H9 (cell line): ENCODE measurements at regions not wholly inside any gene's neighbourhood (a gene's known extent, or its start where the extent isn't known, plus 50 kb on each side); places are given as distances from the start of the nearest gene placed in this dataset.

Source experiments
- DNase-seq: peaks from one replicate; pipeline ENCODE4 v3.0.0-alpha.2; 2017
- H2AFZ ChIP-seq: one replicate; pipeline ENCODE4 v1.6.1; 2013; ENCODE audit warnings: mild to moderate bottlenecking, low read length, control low read depth, moderate library complexity
- H2AK5ac ChIP-seq: 2 replicates; pipeline ENCODE4 v1.6.1; 2013; ENCODE audit warnings: low read length, control low read depth, mixed read lengths; ENCODE audit not compliant: insufficient read length
- H2BK120ac ChIP-seq: one replicate; pipeline ENCODE4 v1.6.1; 2013; ENCODE audit warnings: low read depth, mild to moderate bottlenecking, low read length, control low read depth, inconsistent platforms; ENCODE audit not compliant: poor library complexity, severe bottlenecking
- H2BK12ac ChIP-seq: 2 replicates; pipeline ENCODE4 v1.6.1; 2013; ENCODE audit warnings: low read length, control low read depth, mixed read lengths, low read depth; ENCODE audit not compliant: insufficient read length
- H2BK15ac ChIP-seq: 2 replicates; pipeline ENCODE4 v1.6.1; 2013; ENCODE audit warnings: low read depth, low read length, control low read depth
- H2BK20ac ChIP-seq: one replicate; pipeline ENCODE4 v1.6.1; 2013; ENCODE audit warnings: low read depth, mild to moderate bottlenecking, low read length, control low read depth, inconsistent platforms; ENCODE audit not compliant: poor library complexity, severe bottlenecking
- H2BK5ac ChIP-seq: 2 replicates; pipeline ENCODE4 v1.6.1; 2013; ENCODE audit warnings: low read length, control low read depth, mixed read lengths; ENCODE audit not compliant: insufficient read length
- H3K14ac ChIP-seq: 2 replicates; pipeline ENCODE4 v1.6.1; 2013; ENCODE audit warnings: low read length, control low read depth; ENCODE audit not compliant: insufficient read depth
- H3K18ac ChIP-seq: 2 replicates; pipeline ENCODE4 v1.6.1; 2013; ENCODE audit warnings: low read depth, mild to moderate bottlenecking, mixed read lengths, low read length, control low read depth; ENCODE audit not compliant: insufficient read length
- H3K23ac ChIP-seq: 2 replicates; pipeline ENCODE4 v1.6.1; 2013; ENCODE audit warnings: low read length, control low read depth, mixed read lengths, low read depth; ENCODE audit not compliant: insufficient read length
- H3K23me2 ChIP-seq: 2 replicates; pipeline ENCODE4 v1.6.1; 2013; ENCODE audit warnings: low read depth, mild to moderate bottlenecking, mixed read lengths, low read length, control low read depth; ENCODE audit not compliant: insufficient read length, poor library complexity, severe bottlenecking
- H3K27ac ChIP-seq: 2 replicates; pipeline ENCODE4 v1.5.1; 2013; ENCODE audit warnings: low read length, control low read depth, mixed read lengths, low read depth; ENCODE audit not compliant: insufficient read length
- H3K27me3 ChIP-seq: 2 replicates; pipeline ENCODE4 v1.6.1; 2013; ENCODE audit warnings: low read length, control low read depth, inconsistent platforms; ENCODE audit not compliant: insufficient read depth
- H3K4ac ChIP-seq: 2 replicates; pipeline ENCODE4 v1.6.1; 2013; ENCODE audit warnings: low read depth, mild to moderate bottlenecking, control low read depth, inconsistent platforms, low read length, moderate library complexity
- H3K4me1 ChIP-seq: 2 replicates; pipeline ENCODE4 v1.6.1; 2013; ENCODE audit warnings: low read length, control low read depth, inconsistent platforms; ENCODE audit not compliant: insufficient read depth
- H3K4me2 ChIP-seq: 2 replicates; pipeline ENCODE4 v1.6.1; 2013; ENCODE audit warnings: low read length, control low read depth, mixed read lengths; ENCODE audit not compliant: insufficient read length, insufficient read depth
- H3K56ac ChIP-seq: 2 replicates; pipeline ENCODE4 v1.6.1; 2013; ENCODE audit warnings: low read depth, mild to moderate bottlenecking, mixed read lengths, low read length, control low read depth; ENCODE audit not compliant: insufficient read length
- H3K79me1 ChIP-seq: 2 replicates; pipeline ENCODE4 v1.6.1; 2013; ENCODE audit warnings: low read depth, mild to moderate bottlenecking, moderate library complexity, low read length, control low read depth, inconsistent platforms; ENCODE audit not compliant: insufficient read depth, poor library complexity, severe bottlenecking
- H3K79me2 ChIP-seq: 2 replicates; pipeline ENCODE4 v1.6.1; 2013; ENCODE audit warnings: low read length, control low read depth, inconsistent platforms; ENCODE audit not compliant: insufficient read depth
- H3K9ac ChIP-seq: 2 replicates; pipeline ENCODE4 v1.6.1; 2013; ENCODE audit warnings: low read length, control low read depth, mixed read lengths; ENCODE audit not compliant: insufficient read length; ENCODE audit errors: extremely low read depth
- H3K9me3 ChIP-seq: one replicate; pipeline ENCODE4 v1.6.1; 2013; ENCODE audit warnings: low read depth, low read length, inconsistent platforms; ENCODE audit not compliant: control insufficient read depth
- H3T11ph ChIP-seq: one replicate; pipeline ENCODE4 v1.6.1; 2013; ENCODE audit warnings: mild to moderate bottlenecking, low read length, control low read depth, inconsistent platforms
- H4K20me1 ChIP-seq: one replicate; pipeline ENCODE4 v1.6.1; 2013; ENCODE audit not compliant: control insufficient read depth, insufficient read length, insufficient read depth
- H4K5ac ChIP-seq: 2 replicates; pipeline ENCODE4 v1.6.1; 2013; ENCODE audit warnings: low read depth, mild to moderate bottlenecking, mixed read lengths, low read length, control low read depth; ENCODE audit not compliant: insufficient read length
- H4K8ac ChIP-seq: replicated peaks from 2 replicates; pipeline ENCODE4 v1.6.1; 2013; ENCODE audit warnings: low read length, control low read depth, mixed read lengths, low read depth; ENCODE audit not compliant: insufficient read length
- H4K91ac ChIP-seq: 2 replicates; pipeline ENCODE4 v1.6.1; 2013; ENCODE audit warnings: low read depth, mild to moderate bottlenecking, moderate library complexity, mixed read lengths, low read length, control low read depth; ENCODE audit not compliant: insufficient read length
- H3K27ac Mint-ChIP-seq, 3 experiments: 2 replicates in 2 of 3; 3 replicates in 1 of 3; pipeline ENCODE4 v1.8.0; 2020 to 2021; ENCODE audit warnings: mixed read lengths in 3 of 3, mild to moderate bottlenecking in 1 of 3, moderate library complexity in 1 of 3
- H3K27me3 Mint-ChIP-seq: 2 replicates; pipeline ENCODE4 v1.8.0; 2021; ENCODE audit warnings: low read depth, mild to moderate bottlenecking, moderate library complexity, mixed read lengths
- H3K36me3 Mint-ChIP-seq, 3 experiments: 2 replicates in 2 of 3; 3 replicates in 1 of 3; pipeline ENCODE4 v1.8.0; 2020 to 2021; ENCODE audit warnings: low read depth in 3 of 3, mixed read lengths in 3 of 3; ENCODE audit not compliant: insufficient read depth in 1 of 3
- H3K4me1 Mint-ChIP-seq, 2 experiments: 2 replicates each; pipeline ENCODE4 v1.8.0; 2020; ENCODE audit warnings: mixed read lengths in 2 of 2
- H3K4me3 Mint-ChIP-seq, 2 experiments: 2 replicates in 1 of 2; 3 replicates in 1 of 2; pipeline ENCODE4 v1.8.0; 2020 to 2021; ENCODE audit warnings: mild to moderate bottlenecking in 2 of 2, mixed read lengths in 2 of 2, moderate library complexity in 1 of 2
- H3K9me3 Mint-ChIP-seq, 2 experiments: 2 replicates in 1 of 2; 3 replicates in 1 of 2; pipeline ENCODE4 v1.8.0; 2020; ENCODE audit warnings: mild to moderate bottlenecking in 2 of 2, mixed read lengths in 2 of 2, moderate library complexity in 1 of 2
- WGBS: extraction: QIAGEN DNeasy Blood & Tissue Kit; methylation state at CpG from one replicate; pipeline ENCODE4 v1.1.7; 2013; ENCODE audit warnings: missing lambda C conversion rate, low lambda C conversion rate, mixed read lengths; ENCODE audit not compliant: insufficient read length; ENCODE audit errors: extremely low coverage; 5-methylcytosine and 5-hydroxymethylcytosine counted together
- TF ChIP-seq, protein P1 (sequence below): fragments of 200-600 bp; sonication (generic); conservative IDR thresholded peaks from 3 replicates; pipeline ENCODE4 v1.8.0; 2021; ENCODE audit warnings: antibody characterized with exemption, mild to moderate bottlenecking

DNA sequence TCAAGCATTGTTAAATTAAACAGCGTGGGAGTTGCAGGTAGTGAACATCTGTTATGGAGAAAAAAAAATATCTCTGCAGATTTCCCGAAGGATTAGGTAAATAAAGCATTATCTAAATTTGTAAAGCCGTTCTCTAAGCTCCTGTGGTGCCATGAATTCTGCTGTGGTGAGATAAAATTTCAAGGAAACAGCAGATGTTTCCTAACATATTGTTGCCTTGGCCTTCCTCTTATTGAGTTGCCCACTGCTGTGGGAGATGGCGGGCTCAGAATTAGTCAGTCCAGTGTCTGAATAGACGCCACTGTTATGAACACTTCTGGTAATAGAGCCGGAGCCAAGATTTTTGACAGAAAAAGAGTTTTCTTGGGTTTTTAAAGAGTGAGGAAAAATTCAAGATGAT is 82.6 kb upstream of the ELMO1 start:
- Histone ChIP-seq H4K8ac (no peak overlapping the region), H4K5ac (no peak overlapping the region), H3K23ac (no peak overlapping the region), H2BK5ac (no peak overlapping the region), H3K4me1 (0 out of 2 replicates have a peak, but pooled peaks cover 7% of the 10 kb centered on the region), H3K14ac (no peak overlapping the region), H3K56ac (no peak overlapping the region), H3K9me3 (no peaks in the 10 kb centered on the region), H2BK15ac (no peak overlapping the region), H3K4ac (no peak overlapping the region), H4K20me1 (no peaks in the 10 kb centered on the region), H3K79me2 (no peaks in the 10 kb centered on the region), H2BK20ac (no peak overlapping the region), H2BK120ac (no peak overlapping the region), H3K23me2 (no peaks in the 10 kb centered on the region), H3K79me1 (no peaks in the 10 kb centered on the region), H3K27me3 (no peaks in the 10 kb centered on the region), H2AK5ac (no peak overlapping the region), H3T11ph (no peak overlapping the region), H3K27ac (no peak overlapping the region), H4K91ac (no peak overlapping the region), H3K9ac (no peak overlapping the region), H3K18ac (no peak overlapping the region), H2BK12ac (no peak overlapping the region), H2AFZ (no peak overlapping the region), H3K4me2 (no peak overlapping the region)
- TF ChIP-seq, protein P1, sequence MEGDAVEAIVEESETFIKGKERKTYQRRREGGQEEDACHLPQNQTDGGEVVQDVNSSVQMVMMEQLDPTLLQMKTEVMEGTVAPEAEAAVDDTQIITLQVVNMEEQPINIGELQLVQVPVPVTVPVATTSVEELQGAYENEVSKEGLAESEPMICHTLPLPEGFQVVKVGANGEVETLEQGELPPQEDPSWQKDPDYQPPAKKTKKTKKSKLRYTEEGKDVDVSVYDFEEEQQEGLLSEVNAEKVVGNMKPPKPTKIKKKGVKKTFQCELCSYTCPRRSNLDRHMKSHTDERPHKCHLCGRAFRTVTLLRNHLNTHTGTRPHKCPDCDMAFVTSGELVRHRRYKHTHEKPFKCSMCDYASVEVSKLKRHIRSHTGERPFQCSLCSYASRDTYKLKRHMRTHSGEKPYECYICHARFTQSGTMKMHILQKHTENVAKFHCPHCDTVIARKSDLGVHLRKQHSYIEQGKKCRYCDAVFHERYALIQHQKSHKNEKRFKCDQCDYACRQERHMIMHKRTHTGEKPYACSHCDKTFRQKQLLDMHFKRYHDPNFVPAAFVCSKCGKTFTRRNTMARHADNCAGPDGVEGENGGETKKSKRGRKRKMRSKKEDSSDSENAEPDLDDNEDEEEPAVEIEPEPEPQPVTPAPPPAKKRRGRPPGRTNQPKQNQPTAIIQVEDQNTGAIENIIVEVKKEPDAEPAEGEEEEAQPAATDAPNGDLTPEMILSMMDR, result no peak
- Mint-ChIP-seq H3K36me3 (peaks cover 4 to 28% (median 7%) of the 10 kb centered on the region in 3 experiments; a peak in 6 of 7 replicates), H3K9me3 (peaks cover 11 to 12% of the 10 kb centered on the region in 2 experiments), H3K4me3 (no peak overlapping the region), H3K27me3 (no peaks in the 10 kb centered on the region), H3K27ac (peak overlapping the region in 2 of 3 experiments; percentile 50 to 84; a peak in 3 of 7 replicates), H3K4me1 (peaks cover 27 to 32% of the 10 kb centered on the region in 2 experiments)
- no CpG with 5 or more reads among the region's 6 CpGs for WGBS
- no peak for DNase-seq
